Spleen (tissue), 11 donors: ENCODE measurements at regions not wholly inside any gene's neighbourhood (a gene's known extent, or its start where the extent isn't known, plus 50 kb on each side); places are given as distances from the start of the nearest gene placed in this dataset.
"Not testable (repeated sequence)": the region's sequence is repeated elsewhere in the genome, so short reads cannot be mapped to it uniquely, and the experiment has no call there.

ENCODE experiments used
- DNase-seq: peaks from one replicate; pipeline ENCODE4 v3.0.0-alpha.2; 2020
- H3K27ac ChIP-seq, 8 donors: fragments of 200-600 bp; sonication (generic) in 7 of 8; 1 replicate in 4 of 8; 2 replicates in 4 of 8; pipeline versions ENCODE4 v1.5.0 to v1.8.0; 2016 to 2021; ENCODE audit warnings: inconsistent platforms in 4 of 8, mild to moderate bottlenecking in 4 of 8, moderate library complexity in 1 of 8
- H3K27me3 ChIP-seq, 7 donors: fragments of 200-600 bp; sonication (generic) in 6 of 7; replicated peaks in 1 of 7; 1 replicate in 4 of 7; 2 replicates in 3 of 7; pipeline versions ENCODE4 v1.5.0 to v1.8.0; 2016 to 2021; ENCODE audit warnings: inconsistent platforms in 3 of 7, mild to moderate bottlenecking in 1 of 7
- H3K36me3 ChIP-seq, 6 donors: fragments of 200-600 bp; sonication (generic) in 5 of 6; 1 replicate in 4 of 6; 2 replicates in 2 of 6; pipeline versions ENCODE4 v1.5.0 to v1.8.0; 2016 to 2021; ENCODE audit warnings: inconsistent platforms in 2 of 6
- H3K4me1 ChIP-seq, 6 donors: fragments of 200-600 bp; sonication (generic) in 5 of 6; 1 replicate in 3 of 6; 2 replicates in 3 of 6; pipeline versions ENCODE4 v1.5.0 to v1.8.0; 2016 to 2021; ENCODE audit warnings: inconsistent platforms in 3 of 6
- H3K4me3 ChIP-seq, 8 donors: fragments of 200-600 bp; sonication (generic) in 7 of 8; 1 replicate in 4 of 8; 2 replicates in 4 of 8; pipeline versions ENCODE4 v1.5.0 to v1.8.0; 2016 to 2021; ENCODE audit warnings: inconsistent platforms in 4 of 8, mild to moderate bottlenecking in 4 of 8, moderate library complexity in 2 of 8
- H3K9me3 ChIP-seq, 8 donors: fragments of 200-600 bp; sonication (generic) in 7 of 8; 1 replicate in 4 of 8; 2 replicates in 4 of 8; pipeline versions ENCODE4 v1.5.0 to v1.8.0; 2016 to 2021; ENCODE audit warnings: inconsistent platforms in 4 of 8
- POLR2A ChIP-seq, 3 donors: fragments of 450-650 bp; IDR thresholded peaks; one replicate each; pipeline ENCODE4 v1.5.1; 2017; ENCODE audit warnings: antibody characterized with exemption in 3 of 3, mild to moderate bottlenecking in 1 of 3
- POLR2AphosphoS5 ChIP-seq, 3 donors: sonication (generic); formaldehyde crosslinking; IDR thresholded peaks; one replicate each; pipeline ENCODE4 v1.5.1; 2017; ENCODE audit warnings: antibody characterized with exemption in 3 of 3
- WGBS, 5 donors: extraction: QIAGEN DNeasy Blood & Tissue Kit in 3 of 5; methylation state at CpG; one replicate each; pipeline versions ENCODE4 v1.1.5 to v1.1.7; 2013 to 2018; 5-methylcytosine and 5-hydroxymethylcytosine counted together
- intact Hi-C: fragments of 100-400 bp; cut with DNase I; formaldehyde crosslinking; loops from one replicate; pipeline ENCODE4 v1.15.0; 2023; ENCODE audit warnings: low total_unique reads
- TF ChIP-seq, protein P1 (sequence below), 11 experiments: fragments of 200-600 bp in 7 of 11; fragments of 450-650 bp in 4 of 11; sonication (generic) in 4 of 11; IDR thresholded peaks in 8 of 11; conservative IDR thresholded peaks in 3 of 11; 1 replicate in 7 of 11; 2 replicates in 4 of 11; pipeline versions ENCODE4 v1.4.0 to v1.8.0; 2016 to 2021; ENCODE audit warnings: antibody characterized with exemption in 11 of 11, inconsistent platforms in 4 of 11, mild to moderate bottlenecking in 1 of 11
- donor health status: healthy with polysubstance abuse.
- donor health status: DM: no; HTN: no; CAD: no; lungs with moderate emphysema.
- donor health status: DM: no; HTN: no; CAD: no.
- donor health status: Bipolar disorder and iron deficiency.
- donor health status: healthy.
- donor health status: DM: no; HTN: no; CAD: no.
- donor health status: DM: yes; HTN: yes; CAD: no.

DNA sequence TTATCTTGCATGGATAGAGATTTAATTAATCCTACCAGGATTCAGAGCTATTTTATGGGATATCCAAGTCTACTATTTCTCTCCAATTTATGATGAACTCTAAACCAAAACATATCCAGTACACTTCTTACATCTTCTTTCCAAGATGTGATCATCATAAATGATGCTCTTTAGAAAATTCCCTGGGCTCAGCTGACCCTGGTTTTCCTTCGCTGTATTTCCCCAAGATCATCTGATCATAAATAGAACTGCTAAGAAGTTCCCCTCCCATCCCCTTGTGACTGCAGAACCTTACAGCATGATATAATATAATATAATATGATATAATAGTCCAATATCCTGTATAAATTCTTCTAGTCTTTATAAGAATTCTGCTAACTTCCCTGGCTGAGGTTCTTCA, 114.6 kb upstream of the LYZL2 start:
- no peaks in the 10 kb centered on the region for H3K27me3 ChIP-seq
- 86 to 94% (median 90%) methylated on average over 1 of the region's 1 CpG for WGBS, 5 donors
- peaks cover 0 to 11% (median 2%) of the 10 kb centered on the region in 6 donors for H3K4me1 ChIP-seq
- TF ChIP-seq, protein P1, sequence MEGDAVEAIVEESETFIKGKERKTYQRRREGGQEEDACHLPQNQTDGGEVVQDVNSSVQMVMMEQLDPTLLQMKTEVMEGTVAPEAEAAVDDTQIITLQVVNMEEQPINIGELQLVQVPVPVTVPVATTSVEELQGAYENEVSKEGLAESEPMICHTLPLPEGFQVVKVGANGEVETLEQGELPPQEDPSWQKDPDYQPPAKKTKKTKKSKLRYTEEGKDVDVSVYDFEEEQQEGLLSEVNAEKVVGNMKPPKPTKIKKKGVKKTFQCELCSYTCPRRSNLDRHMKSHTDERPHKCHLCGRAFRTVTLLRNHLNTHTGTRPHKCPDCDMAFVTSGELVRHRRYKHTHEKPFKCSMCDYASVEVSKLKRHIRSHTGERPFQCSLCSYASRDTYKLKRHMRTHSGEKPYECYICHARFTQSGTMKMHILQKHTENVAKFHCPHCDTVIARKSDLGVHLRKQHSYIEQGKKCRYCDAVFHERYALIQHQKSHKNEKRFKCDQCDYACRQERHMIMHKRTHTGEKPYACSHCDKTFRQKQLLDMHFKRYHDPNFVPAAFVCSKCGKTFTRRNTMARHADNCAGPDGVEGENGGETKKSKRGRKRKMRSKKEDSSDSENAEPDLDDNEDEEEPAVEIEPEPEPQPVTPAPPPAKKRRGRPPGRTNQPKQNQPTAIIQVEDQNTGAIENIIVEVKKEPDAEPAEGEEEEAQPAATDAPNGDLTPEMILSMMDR (IDR thresholded peaks at IDR 0.05 in 8 of 11, conservative IDR thresholded peaks at IDR 0.05 in 3 of 11) = no peak
- no peak for TF ChIP-seq POLR2AphosphoS5 (IDR thresholded peaks at IDR 0.05)
- no peak for TF ChIP-seq POLR2A (IDR thresholded peaks at IDR 0.05)
- DNase-seq = no peak
- intact Hi-C loops = no loop called here
- peaks cover 0 to 4% (median 0%) of the 10 kb centered on the region in 8 donors for H3K9me3 ChIP-seq
- H3K27ac ChIP-seq = no peak overlapping the region
- no peaks in the 10 kb centered on the region for H3K36me3 ChIP-seq
- H3K4me3 ChIP-seq = no peak overlapping the region

- H3K27ac ChIP-seq = no peak overlapping the region
- 94 to 100% (median 96%) methylated on average over 3 of the region's 3 CpGs for WGBS, 5 donors
- intact Hi-C loops = no loop called here
Measured at GRCh38 chr10:30743586-30743985, 114.0 kb upstream of the LYZL2 start.

DNA sequence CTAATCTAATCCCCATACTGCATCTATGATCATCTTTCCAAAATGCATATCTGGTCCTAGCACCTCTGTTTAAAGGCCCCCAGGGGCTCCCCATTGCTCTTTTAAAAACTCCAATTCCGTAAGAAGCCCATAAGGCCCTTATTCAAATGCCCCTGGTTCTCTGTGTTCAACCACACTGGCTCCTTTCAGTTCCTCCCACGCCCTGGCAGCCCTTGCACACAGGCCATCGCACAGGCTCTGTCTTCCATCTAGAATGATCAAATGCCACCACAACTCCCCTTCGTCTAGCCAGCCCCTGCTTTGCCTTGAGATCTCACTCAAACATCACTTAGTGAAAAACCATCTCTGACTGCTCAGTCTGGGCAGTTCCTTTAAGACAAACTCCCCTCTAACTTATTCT, 112.9 kb upstream of the LYZL2 start:
- Histone ChIP-seq H3K4me3 (no peak overlapping the region), H3K36me3 (no peaks in the 10 kb centered on the region), H3K27me3 (no peaks in the 10 kb centered on the region), H3K4me1 (peaks cover 0 to 6% (median 2%) of the 10 kb centered on the region in 6 donors), H3K9me3 (peaks cover 0 to 4% (median 0%) of the 10 kb centered on the region in 8 donors), H3K27ac (no peak overlapping the region)
- no peak for DNase-seq
- intact Hi-C loops = no loop called here
- TF ChIP-seq, protein P1 (IDR thresholded peaks at IDR 0.05 in 8 of 11, conservative IDR thresholded peaks at IDR 0.05 in 3 of 11) = no peak
- TF ChIP-seq POLR2AphosphoS5 (IDR thresholded peaks at IDR 0.05) = no peak
- TF ChIP-seq POLR2A (IDR thresholded peaks at IDR 0.05) = no peak
- 57 to 79% (median 71%) methylated on average over 4 of the region's 4 CpGs for WGBS, 5 donors

More at GRCh38 chr10:30743586-30743985, 114.0 kb upstream of the LYZL2 start:
- Histone ChIP-seq H3K27me3 (no peaks in the 10 kb centered on the region), H3K4me3 (no peak overlapping the region), H3K36me3 (no peaks in the 10 kb centered on the region), H3K9me3 (peaks cover 0 to 4% (median 0%) of the 10 kb centered on the region in 8 donors), H3K4me1 (peaks cover 0 to 9% (median 2%) of the 10 kb centered on the region in 6 donors)
- TF ChIP-seq POLR2AphosphoS5 (IDR thresholded peaks at IDR 0.05) (no peak), POLR2A (IDR thresholded peaks at IDR 0.05) (no peak)
- DNase-seq = no peak

- H3K4me3 ChIP-seq, H3K36me3 ChIP-seq, H3K9me3 ChIP-seq, intact Hi-C loops, H3K27ac ChIP-seq, H3K4me1 ChIP-seq, DNase-seq: not testable (repeated sequence)
- H3K27me3 ChIP-seq = peaks cover 0 to 13% (median 0%) of the 10 kb centered on the region in 7 donors
- WGBS, 5 donors = 71 to 94% (median 84%) methylated on average over 1 of the region's 1 CpG
Measured at GRCh38 chr10:30740774-30741173, 111.2 kb upstream of the LYZL2 start.

DNA sequence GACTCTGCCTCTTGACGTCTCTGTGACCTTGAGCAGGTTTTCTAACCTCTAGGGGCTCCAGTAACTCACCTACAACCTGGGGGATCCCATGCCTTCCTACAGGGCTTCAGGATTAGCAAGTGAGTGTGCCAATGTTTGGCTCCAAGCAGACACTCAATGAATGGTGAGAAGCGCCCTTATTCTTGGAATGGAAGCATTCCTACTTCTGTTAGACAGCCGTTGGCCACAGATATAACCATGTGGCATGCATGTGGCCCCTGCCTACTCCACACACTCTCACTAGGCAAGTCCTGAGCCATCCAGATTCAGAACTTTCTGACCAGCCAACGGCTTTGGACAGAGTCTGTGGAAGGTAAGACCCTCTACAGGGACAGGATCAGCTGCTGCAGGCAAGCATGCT, 108.9 kb upstream of the LYZL2 start:
- intact Hi-C loops = no loop called here
- Histone ChIP-seq H3K36me3 (no peaks in the 10 kb centered on the region), H3K27me3 (peaks cover 0 to 26% (median 5%) of the 10 kb centered on the region in 7 donors), H3K27ac (no peak overlapping the region), H3K4me3 (no peak overlapping the region), H3K9me3 (peaks cover 0 to 4% (median 0%) of the 10 kb centered on the region in 8 donors), H3K4me1 (no peaks in the 10 kb centered on the region)
- no peak for TF ChIP-seq POLR2AphosphoS5 (IDR thresholded peaks at IDR 0.05)
- no peak for TF ChIP-seq POLR2A (IDR thresholded peaks at IDR 0.05)
- TF ChIP-seq, protein P1 (IDR thresholded peaks at IDR 0.05 in 8 of 11, conservative IDR thresholded peaks at IDR 0.05 in 3 of 11) = no peak
- WGBS, 5 donors = 70 to 92% (median 87%) methylated on average over 4 of the region's 4 CpGs
- no peak for DNase-seq
